GM10266 (cell line): ENCODE measurements at regions not wholly inside any gene's neighbourhood (a gene's known extent, or its start where the extent isn't known, plus 50 kb on each side); places are given as distances from the start of the nearest gene placed in this dataset.
A peak's percentile ranks its signal among the peaks of the same experiment; 100 is the strongest.

Experiments used
- DNase-seq: peaks from one replicate; pipeline ENCODE4 v3.0.0; 2012; ENCODE audit errors: extremely low spot score
- TF ChIP-seq, protein P1 (sequence below): IDR thresholded peaks from 2 replicates; pipeline ENCODE4 v1.5.1; 2012; ENCODE audit warnings: mild to moderate bottlenecking, low read depth; ENCODE audit not compliant: control insufficient read depth, insufficient read depth; ENCODE audit errors: missing control alignments

DNA sequence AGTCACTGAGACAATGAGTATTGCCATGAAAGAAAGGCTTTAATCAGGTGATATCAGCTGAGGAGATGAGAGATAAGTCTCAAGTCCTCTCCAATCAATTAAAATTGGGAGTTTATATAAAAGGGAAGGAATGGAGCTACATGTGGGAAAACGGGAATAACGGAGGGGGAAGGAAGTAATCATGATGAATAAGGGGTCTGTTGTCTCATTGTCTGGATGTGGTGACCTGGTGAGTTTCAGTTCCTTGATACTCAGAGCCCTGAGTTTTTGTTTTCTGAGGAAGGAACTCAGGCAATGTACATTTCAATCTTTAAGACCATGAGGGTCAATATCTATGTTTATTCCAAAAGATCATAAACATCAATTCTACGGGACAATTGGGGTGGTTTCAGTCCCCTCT lies 198.8 kb downstream of the KITLG start:
- TF ChIP-seq, protein P1, sequence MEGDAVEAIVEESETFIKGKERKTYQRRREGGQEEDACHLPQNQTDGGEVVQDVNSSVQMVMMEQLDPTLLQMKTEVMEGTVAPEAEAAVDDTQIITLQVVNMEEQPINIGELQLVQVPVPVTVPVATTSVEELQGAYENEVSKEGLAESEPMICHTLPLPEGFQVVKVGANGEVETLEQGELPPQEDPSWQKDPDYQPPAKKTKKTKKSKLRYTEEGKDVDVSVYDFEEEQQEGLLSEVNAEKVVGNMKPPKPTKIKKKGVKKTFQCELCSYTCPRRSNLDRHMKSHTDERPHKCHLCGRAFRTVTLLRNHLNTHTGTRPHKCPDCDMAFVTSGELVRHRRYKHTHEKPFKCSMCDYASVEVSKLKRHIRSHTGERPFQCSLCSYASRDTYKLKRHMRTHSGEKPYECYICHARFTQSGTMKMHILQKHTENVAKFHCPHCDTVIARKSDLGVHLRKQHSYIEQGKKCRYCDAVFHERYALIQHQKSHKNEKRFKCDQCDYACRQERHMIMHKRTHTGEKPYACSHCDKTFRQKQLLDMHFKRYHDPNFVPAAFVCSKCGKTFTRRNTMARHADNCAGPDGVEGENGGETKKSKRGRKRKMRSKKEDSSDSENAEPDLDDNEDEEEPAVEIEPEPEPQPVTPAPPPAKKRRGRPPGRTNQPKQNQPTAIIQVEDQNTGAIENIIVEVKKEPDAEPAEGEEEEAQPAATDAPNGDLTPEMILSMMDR, result no peak
- no peak for DNase-seq

DNA sequence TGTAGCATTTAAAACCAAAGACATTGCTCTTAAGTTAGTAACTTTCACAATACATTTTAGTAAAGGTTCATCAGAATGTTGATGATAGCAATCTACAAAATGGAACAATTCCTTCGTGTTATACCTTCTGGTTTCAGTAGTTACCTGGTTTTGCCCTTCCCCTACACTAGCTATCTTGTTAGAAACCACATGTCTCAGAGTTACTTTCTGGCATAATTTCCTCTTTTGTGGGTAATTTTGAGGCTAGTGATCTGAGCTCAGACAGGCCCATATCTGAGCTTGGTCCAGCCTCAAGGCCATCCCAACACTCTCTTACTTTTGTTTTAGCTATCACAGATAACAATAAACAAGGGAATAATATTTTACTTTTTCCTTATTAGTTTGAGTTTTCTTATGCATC lies 196.9 kb downstream of the KITLG start:
- no peak for DNase-seq
- TF ChIP-seq, protein P1, result no peak

DNA sequence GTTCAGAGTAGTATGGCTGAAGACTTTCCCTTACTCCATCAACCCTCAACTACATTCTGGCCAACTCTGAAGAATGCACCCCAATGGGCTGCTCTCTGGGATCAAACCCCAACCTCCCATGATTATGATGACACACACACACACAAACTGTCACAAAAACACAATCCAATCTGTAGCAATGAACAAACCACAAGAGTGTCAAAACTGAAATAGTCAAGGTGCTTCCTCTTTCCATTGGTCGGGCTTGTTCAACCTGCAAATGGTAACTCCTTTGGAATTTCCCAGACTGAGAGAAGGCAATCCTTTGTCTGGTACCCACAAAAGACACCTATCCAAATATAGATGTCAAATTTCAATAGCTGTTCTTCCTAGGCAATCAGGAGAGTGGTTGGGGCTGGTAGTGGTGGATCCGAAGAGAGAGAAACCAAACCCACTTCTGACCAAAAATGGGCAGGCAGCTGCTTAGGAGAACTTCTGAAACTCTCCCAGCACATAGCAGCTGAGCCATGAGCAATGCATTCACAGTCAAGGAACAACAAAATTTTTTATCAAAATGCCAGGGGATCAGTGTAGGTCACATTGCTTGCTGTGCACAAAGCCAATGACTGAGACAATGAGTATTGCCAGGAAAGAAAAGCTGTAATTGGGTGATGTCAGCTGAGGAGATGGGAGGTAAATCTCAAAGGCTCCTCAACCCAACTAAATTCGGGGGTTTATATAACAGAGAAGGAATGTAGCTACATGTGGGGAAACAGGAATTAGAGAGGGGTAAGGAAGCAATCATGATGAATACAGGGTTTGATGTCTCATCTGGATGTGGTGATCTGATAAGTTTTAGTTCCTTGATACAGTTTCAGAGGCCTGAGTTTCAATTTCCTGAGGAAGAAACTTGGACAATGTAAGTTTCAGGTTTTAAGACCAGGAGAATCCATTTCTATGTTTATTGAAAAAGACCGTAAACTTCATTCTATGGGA lies 191.4 kb downstream of the KITLG start:
- TF ChIP-seq, protein P1, result no peak
- no peak for DNase-seq

DNA sequence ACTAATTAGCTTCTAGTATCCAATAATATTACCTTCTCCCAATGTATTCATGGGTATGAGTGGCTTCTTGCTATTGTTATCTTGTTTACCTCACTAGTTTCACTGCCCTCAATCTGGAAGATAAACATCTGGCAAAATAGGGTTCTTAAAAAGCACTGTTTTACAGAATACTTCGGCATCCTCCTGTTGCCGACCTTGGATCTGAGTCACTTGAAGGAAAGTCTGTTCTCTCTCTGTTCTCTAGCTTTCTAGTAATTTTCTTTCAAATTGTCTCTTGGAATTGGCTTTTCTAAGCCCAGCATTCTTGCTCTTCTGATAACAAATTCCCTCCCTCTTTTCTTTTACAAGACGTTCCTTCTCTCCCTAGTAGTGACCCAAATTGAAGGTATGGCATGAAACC lies 189.5 kb downstream of the KITLG start:
- TF ChIP-seq, protein P1, result no peak
- no peak for DNase-seq

DNA sequence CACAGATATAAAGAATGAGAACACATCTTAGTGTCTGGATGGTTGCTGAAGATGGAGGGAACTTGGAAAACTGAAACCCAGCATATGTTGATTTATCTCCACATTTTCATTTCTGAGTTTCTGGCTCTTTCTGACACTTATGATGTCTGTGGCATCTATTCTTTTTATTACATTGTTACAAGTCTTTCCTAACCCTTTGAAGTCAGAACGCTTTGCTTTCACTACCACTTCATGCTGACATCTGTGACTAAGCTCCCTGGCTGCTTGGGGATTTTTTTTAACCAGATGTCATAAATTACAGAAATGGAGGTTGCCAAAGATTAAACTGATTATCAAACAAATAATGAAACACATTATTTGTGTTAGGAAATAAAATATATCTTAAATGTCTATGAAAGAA lies 188.7 kb downstream of the KITLG start:
- TF ChIP-seq, protein P1, result no peak
- DNase-seq, result peak; percentile 44

DNA sequence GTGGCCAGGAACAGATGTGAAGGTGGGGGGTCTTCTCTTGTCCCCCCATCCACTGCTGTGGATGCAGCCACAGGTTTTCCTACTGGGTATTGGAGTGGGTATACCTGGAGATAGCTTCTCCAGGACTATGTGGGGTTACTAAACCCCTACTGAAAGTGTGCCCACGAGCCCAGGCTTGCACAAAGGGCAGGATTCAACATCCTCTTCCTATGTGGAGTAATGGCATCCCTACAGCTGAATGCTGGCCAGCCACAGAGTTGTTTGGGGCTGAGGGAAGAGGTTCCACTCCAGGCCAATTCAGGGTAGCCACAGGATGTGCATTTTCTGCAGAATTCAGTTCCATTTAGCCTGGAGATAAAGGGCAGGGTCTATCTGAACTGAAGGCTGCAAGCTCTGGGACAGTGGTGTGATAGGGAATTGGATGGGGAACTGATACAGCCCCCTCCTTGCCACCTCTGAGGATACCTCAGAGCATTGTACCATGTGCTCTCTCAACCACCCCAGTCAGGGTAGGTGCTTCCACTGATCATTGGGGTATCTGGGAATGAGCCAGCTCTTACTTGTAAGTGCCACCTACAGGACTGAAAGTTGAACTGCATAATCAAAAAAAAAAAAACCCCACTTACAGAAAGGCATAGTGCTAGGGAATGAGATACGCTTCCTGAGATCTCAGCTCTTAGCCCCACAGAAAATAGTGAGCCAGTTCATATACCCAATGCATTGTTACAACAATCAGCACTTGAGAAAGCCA lies 187.1 kb downstream of the KITLG start:
- TF ChIP-seq, protein P1, result peak; percentile 35
- no peak for DNase-seq
